ENCODE measurements at regions not wholly inside any gene's neighbourhood (a gene's known extent, or its start where the extent isn't known, plus 50 kb on each side); places are given as distances from the start of the nearest gene placed in this dataset.
A peak's percentile ranks its signal among the peaks of the same experiment; 100 is the strongest.

GRCh38 chr5:2506603-2507002 lies 244.9 kb downstream of the IRX2 start:
- Histone ChIP-seq H3K4me1 (ENCODE audit: insufficient read depth, low read length) (no peaks in the 10 kb centered on the region), H3K9me3 (ENCODE audit: control insufficient read depth in 1 of 2, low read length in 2 of 2) (no peaks in the 10 kb centered on the region), H3K4me3 (ENCODE audit: low read length in 2 of 2) (no peak overlapping the region), H3K27me3 (ENCODE audit: insufficient read depth, low read length) (no peaks in the 10 kb centered on the region), H3K27ac (ENCODE audit: low read depth, low read length) (no peak overlapping the region), H3K36me3 (ENCODE audit: insufficient read depth, low read length) (no peaks in the 10 kb centered on the region)
- Mint-ChIP-seq H3K4me3 (no peak overlapping the region), H3K36me3 (no peaks in the 10 kb centered on the region), H3K4me1 (no peaks in the 10 kb centered on the region), H3K27ac (no peak overlapping the region), H3K27me3 (no peaks in the 10 kb centered on the region), H3K9me3 (peaks cover 0 to 10% (median 1%) of the 10 kb centered on the region in 8 donors)
- ChIA-PET POLR2A (ENCODE audit: partially characterized antibody) (no interaction called here), CTCF (ENCODE audit: partially characterized antibody) (no interaction called here)
- DNase-seq = no peak
- intact Hi-C loops (cut with micrococcal nuclease) = no loop called here

DNA sequence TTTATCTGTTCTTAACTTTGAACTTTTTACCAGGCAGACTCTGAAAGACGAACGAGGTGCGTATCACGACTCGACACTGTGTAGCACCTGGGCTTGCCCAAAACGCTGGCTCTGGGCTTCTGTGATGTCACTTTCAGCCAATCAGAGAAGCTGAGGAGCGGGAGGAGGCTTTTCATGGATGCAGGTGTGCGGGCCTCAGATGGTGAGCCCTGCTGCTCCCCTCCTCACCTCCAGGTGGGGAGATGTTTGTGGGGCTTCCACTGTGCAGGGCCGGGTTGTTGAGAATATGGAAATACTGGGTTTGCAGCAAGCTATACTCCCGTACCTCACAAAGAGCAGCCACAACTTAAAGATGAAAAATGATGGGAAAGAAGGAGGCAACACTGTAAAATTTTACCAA lies 246.3 kb downstream of the IRX2 start:
- no peak overlapping the region for H3K4me3 ChIP-seq (ENCODE audit: low read length in 2 of 2)
- Mint-ChIP-seq H3K36me3 (no peaks in the 10 kb centered on the region), H3K27me3 (no peaks in the 10 kb centered on the region), H3K4me3 (no peak overlapping the region), H3K9me3 (peaks cover 0 to 15% (median 3%) of the 10 kb centered on the region in 8 donors), H3K4me1 (no peaks in the 10 kb centered on the region), H3K27ac (no peak overlapping the region)
- H3K36me3 ChIP-seq (ENCODE audit: insufficient read depth, low read length) = no peaks in the 10 kb centered on the region
- H3K9me3 ChIP-seq (ENCODE audit: control insufficient read depth in 1 of 2, low read length in 2 of 2) = no peaks in the 10 kb centered on the region
- no peaks in the 10 kb centered on the region for H3K27me3 ChIP-seq (ENCODE audit: insufficient read depth, low read length)
- DNase-seq = no peak
- H3K27ac ChIP-seq (ENCODE audit: low read depth, low read length) = no peak overlapping the region
- H3K4me1 ChIP-seq (ENCODE audit: insufficient read depth, low read length) = no peaks in the 10 kb centered on the region
- ChIA-PET CTCF (ENCODE audit: partially characterized antibody) (no interaction called here), POLR2A (ENCODE audit: partially characterized antibody) (no interaction called here)
- intact Hi-C loops (cut with micrococcal nuclease) = no loop called here

- H3K27me3 ChIP-seq (ENCODE audit: insufficient read depth, low read length) = no peaks in the 10 kb centered on the region
- no peaks in the 10 kb centered on the region for H3K4me1 ChIP-seq (ENCODE audit: insufficient read depth, low read length)
- Mint-ChIP-seq H3K27me3 (no peaks in the 10 kb centered on the region), H3K4me1 (no peaks in the 10 kb centered on the region), H3K36me3 (no peaks in the 10 kb centered on the region), H3K27ac (no peak overlapping the region), H3K9me3 (peaks cover 0 to 14% (median 5%) of the 10 kb centered on the region in 8 donors), H3K4me3 (peak overlapping the region in 1 of 8 donors; percentile 13)
- no peaks in the 10 kb centered on the region for H3K36me3 ChIP-seq (ENCODE audit: insufficient read depth, low read length)
- H3K27ac ChIP-seq (ENCODE audit: low read depth, low read length) = no peak overlapping the region
- no peak overlapping the region for H3K4me3 ChIP-seq (ENCODE audit: low read length in 2 of 2)
- no peaks in the 10 kb centered on the region for H3K9me3 ChIP-seq (ENCODE audit: control insufficient read depth in 1 of 2, low read length in 2 of 2)
- ChIA-PET CTCF (ENCODE audit: partially characterized antibody) (no interaction called here), POLR2A (ENCODE audit: partially characterized antibody) (no interaction called here)
- intact Hi-C loops (cut with micrococcal nuclease) = no loop called here
- DNase-seq = no peak
Observed at GRCh38 chr5:2502970-2503594, 248.4 kb downstream of the IRX2 start.

DNA sequence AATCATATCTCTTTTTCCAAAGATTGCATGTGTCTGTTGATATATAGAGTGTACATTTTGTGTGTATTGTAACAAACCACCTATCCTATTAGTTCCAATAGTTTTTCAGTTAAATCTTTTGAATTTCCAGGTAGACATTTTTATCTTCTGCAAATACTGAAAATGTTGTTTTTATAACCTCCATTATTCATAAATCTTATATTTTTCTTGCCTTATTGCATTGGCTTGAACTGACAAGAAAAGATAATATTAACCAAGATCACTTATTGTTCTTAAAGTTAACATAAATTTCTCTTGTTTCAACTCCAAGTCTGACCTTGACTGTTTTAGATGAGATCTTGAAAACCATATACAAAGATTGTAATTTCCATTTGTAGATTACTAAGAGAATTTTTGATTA lies 251.6 kb downstream of the IRX2 start:
- DNase-seq = no peak
- H3K9me3 ChIP-seq (ENCODE audit: control insufficient read depth in 1 of 2, low read length in 2 of 2) = no peaks in the 10 kb centered on the region
- Mint-ChIP-seq H3K27ac (no peak overlapping the region), H3K27me3 (no peaks in the 10 kb centered on the region), H3K36me3 (no peaks in the 10 kb centered on the region), H3K4me3 (no peak overlapping the region), H3K4me1 (no peaks in the 10 kb centered on the region), H3K9me3 (peaks cover 0 to 14% (median 5%) of the 10 kb centered on the region in 8 donors)
- H3K36me3 ChIP-seq (ENCODE audit: insufficient read depth, low read length) = no peaks in the 10 kb centered on the region
- no peak overlapping the region for H3K27ac ChIP-seq (ENCODE audit: low read depth, low read length)
- intact Hi-C loops (cut with micrococcal nuclease) = no loop called here
- CTCF ChIA-PET (ENCODE audit: partially characterized antibody) = no interaction called here
- H3K4me3 ChIP-seq (ENCODE audit: low read length in 2 of 2) = no peak overlapping the region
- no peaks in the 10 kb centered on the region for H3K27me3 ChIP-seq (ENCODE audit: insufficient read depth, low read length)
- H3K4me1 ChIP-seq (ENCODE audit: insufficient read depth, low read length) = no peaks in the 10 kb centered on the region
- POLR2A ChIA-PET (ENCODE audit: partially characterized antibody) = no interaction called here

- Histone ChIP-seq H3K27me3 (ENCODE audit: insufficient read depth, low read length) (no peaks in the 10 kb centered on the region), H3K9me3 (ENCODE audit: control insufficient read depth in 1 of 2, low read length in 2 of 2) (no peaks in the 10 kb centered on the region), H3K4me3 (ENCODE audit: low read length in 2 of 2) (no peak overlapping the region), H3K4me1 (ENCODE audit: insufficient read depth, low read length) (no peaks in the 10 kb centered on the region), H3K27ac (ENCODE audit: low read depth, low read length) (no peak overlapping the region), H3K36me3 (ENCODE audit: insufficient read depth, low read length) (no peaks in the 10 kb centered on the region)
- H3K27me3 Mint-ChIP-seq = no peaks in the 10 kb centered on the region
- no peak overlapping the region for H3K4me3 Mint-ChIP-seq
- peaks cover 0 to 7% (median 4%) of the 10 kb centered on the region in 8 donors for H3K9me3 Mint-ChIP-seq
- DNase-seq = no peak
- no peak overlapping the region for H3K27ac Mint-ChIP-seq
- CTCF ChIA-PET (ENCODE audit: partially characterized antibody) = no interaction called here
- POLR2A ChIA-PET (ENCODE audit: partially characterized antibody) = no interaction called here
- intact Hi-C loops (cut with micrococcal nuclease) = no loop called here
- no peaks in the 10 kb centered on the region for H3K36me3 Mint-ChIP-seq
- no peaks in the 10 kb centered on the region for H3K4me1 Mint-ChIP-seq
Observed at GRCh38 chr5:2496891-2497290, 254.6 kb downstream of the IRX2 start.

- Mint-ChIP-seq H3K36me3 (no peaks in the 10 kb centered on the region), H3K4me1 (no peaks in the 10 kb centered on the region), H3K27me3 (no peaks in the 10 kb centered on the region), H3K9me3 (peaks cover 0 to 7% (median 4%) of the 10 kb centered on the region in 8 donors), H3K27ac (no peak overlapping the region), H3K4me3 (no peak overlapping the region)
- H3K4me3 ChIP-seq (ENCODE audit: low read length in 2 of 2) = no peak overlapping the region
- ChIA-PET POLR2A (ENCODE audit: partially characterized antibody) (no interaction called here), CTCF (ENCODE audit: partially characterized antibody) (no interaction called here)
- no peaks in the 10 kb centered on the region for H3K36me3 ChIP-seq (ENCODE audit: insufficient read depth, low read length)
- no peaks in the 10 kb centered on the region for H3K4me1 ChIP-seq (ENCODE audit: insufficient read depth, low read length)
- DNase-seq = no peak
- H3K27me3 ChIP-seq (ENCODE audit: insufficient read depth, low read length) = no peaks in the 10 kb centered on the region
- H3K9me3 ChIP-seq (ENCODE audit: control insufficient read depth in 1 of 2, low read length in 2 of 2) = no peaks in the 10 kb centered on the region
- no peak overlapping the region for H3K27ac ChIP-seq (ENCODE audit: low read depth, low read length)
- intact Hi-C loops (cut with micrococcal nuclease) = no loop called here
Observed at GRCh38 chr5:2496126-2496525, 255.4 kb downstream of the IRX2 start.

DNA sequence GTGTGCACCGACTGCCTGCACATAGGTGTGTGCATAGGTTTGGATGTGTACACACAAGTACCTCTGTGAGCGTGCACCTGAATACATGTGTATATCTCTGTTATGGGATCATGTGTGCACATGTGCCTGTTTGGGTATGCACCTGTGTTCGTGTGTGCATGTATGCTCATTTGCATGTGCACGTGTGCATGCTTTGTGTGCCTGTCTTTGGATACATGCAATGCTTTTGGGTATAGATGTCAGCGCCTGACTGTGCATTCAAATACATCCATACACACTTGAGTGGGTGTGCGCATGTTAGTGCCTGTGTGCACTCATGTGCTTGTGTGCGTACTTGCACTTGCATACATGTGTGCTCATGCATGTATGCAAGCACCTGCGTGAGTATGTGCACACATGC lies 258.1 kb downstream of the IRX2 start:
- POLR2A ChIA-PET (ENCODE audit: partially characterized antibody) = no interaction called here
- no peak for DNase-seq
- intact Hi-C loops (cut with micrococcal nuclease) = no loop called here
- CTCF ChIA-PET (ENCODE audit: partially characterized antibody) = no interaction called here
- H3K4me3 ChIP-seq (ENCODE audit: low read length in 2 of 2) = no peak overlapping the region
- no peaks in the 10 kb centered on the region for H3K9me3 ChIP-seq (ENCODE audit: control insufficient read depth in 1 of 2, low read length in 2 of 2)
- Mint-ChIP-seq H3K4me3 (no peak overlapping the region), H3K4me1 (no peaks in the 10 kb centered on the region), H3K27ac (no peak overlapping the region), H3K27me3 (no peaks in the 10 kb centered on the region), H3K9me3 (peaks cover 0 to 2% (median 0%) of the 10 kb centered on the region in 8 donors), H3K36me3 (no peaks in the 10 kb centered on the region)
- H3K4me1 ChIP-seq (ENCODE audit: insufficient read depth, low read length) = no peaks in the 10 kb centered on the region
- no peaks in the 10 kb centered on the region for H3K36me3 ChIP-seq (ENCODE audit: insufficient read depth, low read length)
- no peaks in the 10 kb centered on the region for H3K27me3 ChIP-seq (ENCODE audit: insufficient read depth, low read length)
- H3K27ac ChIP-seq (ENCODE audit: low read depth, low read length) = no peak overlapping the region

- Mint-ChIP-seq H3K4me1 (no peaks in the 10 kb centered on the region), H3K9me3 (peaks cover 0 to 2% (median 0%) of the 10 kb centered on the region in 8 donors), H3K27me3 (no peaks in the 10 kb centered on the region), H3K36me3 (no peaks in the 10 kb centered on the region), H3K27ac (no peak overlapping the region), H3K4me3 (no peak overlapping the region)
- Histone ChIP-seq H3K36me3 (ENCODE audit: insufficient read depth, low read length) (no peaks in the 10 kb centered on the region), H3K4me3 (ENCODE audit: low read length in 2 of 2) (no peak overlapping the region), H3K27ac (ENCODE audit: low read depth, low read length) (no peak overlapping the region), H3K27me3 (ENCODE audit: insufficient read depth, low read length) (no peaks in the 10 kb centered on the region), H3K9me3 (ENCODE audit: control insufficient read depth in 1 of 2, low read length in 2 of 2) (no peaks in the 10 kb centered on the region), H3K4me1 (ENCODE audit: insufficient read depth, low read length) (no peaks in the 10 kb centered on the region)
- ChIA-PET CTCF (ENCODE audit: partially characterized antibody) (no interaction called here), POLR2A (ENCODE audit: partially characterized antibody) (no interaction called here)
- intact Hi-C loops (cut with micrococcal nuclease) = no loop called here
- no peak for DNase-seq
Observed at GRCh38 chr5:2492476-2492875, 259.0 kb downstream of the IRX2 start.

Measured in CD4-positive, alpha-beta memory T cell (primary cell).